ENCODE measurements at regions not wholly inside any gene's neighbourhood (a gene's known extent, or its start where the extent isn't known, plus 50 kb on each side); places are given as distances from the start of the nearest gene placed in this dataset.
A peak's percentile ranks its signal among the peaks of the same experiment; 100 is the strongest.

GRCh38 chr9:28209130-28209529, 635.8 kb upstream of the C9orf72 start:
- Histone ChIP-seq H3K79me1 (replicated peaks; ENCODE audit: low read length, poor library complexity, severe bottlenecking) (no peaks in the 10 kb centered on the region), H3K27ac (ENCODE audit: low read length, poor library complexity, severe bottlenecking) (no peak overlapping the region), H2AK5ac (ENCODE audit: low read length, severe bottlenecking) (no peak overlapping the region), H4K8ac (ENCODE audit: low read length) (no peak overlapping the region), H3K4ac (ENCODE audit: low read depth in 1 of 2, low read length in 2 of 2) (no peak overlapping the region), H3K9ac (ENCODE audit: low read length) (no peak overlapping the region), H2BK12ac (ENCODE audit: low read length in 2 of 2) (no peak overlapping the region), H3K36me3 (ENCODE audit: control insufficient read depth in 1 of 2, insufficient read depth in 2 of 2, low read depth in 1 of 2, low read length in 2 of 2) (no peaks in the 10 kb centered on the region), H2AFZ (ENCODE audit: low read depth, low read length) (no peak overlapping the region), H2BK15ac (ENCODE audit: low read depth, poor library complexity, severe bottlenecking) (no peak overlapping the region), H3K18ac (ENCODE audit: low read depth in 1 of 2, low read length in 2 of 2) (no peak overlapping the region), H3K23ac (ENCODE audit: low read length in 2 of 2) (no peak overlapping the region), H3K4me3 (ENCODE audit: insufficient read depth in 1 of 2, low read depth in 1 of 2, low read length in 2 of 2) (no peak overlapping the region), H3K4me1 (ENCODE audit: control insufficient read depth, insufficient read depth, low read depth, low read length) (no peaks in the 10 kb centered on the region), H3K27me3 (ENCODE audit: control insufficient read depth in 1 of 2, insufficient read depth in 1 of 2, low read length in 2 of 2) (no peaks in the 10 kb centered on the region), H3K4me2 (ENCODE audit: low read length, poor library complexity, severe bottlenecking) (no peak overlapping the region), H3K14ac (ENCODE audit: low read length in 2 of 2) (no peak overlapping the region), H3K9me3 (ENCODE audit: control insufficient read depth, low read length) (no peaks in the 10 kb centered on the region), H4K91ac (ENCODE audit: low read length) (no peak overlapping the region), H2BK120ac (ENCODE audit: low read depth, low read length) (no peak overlapping the region), H2BK5ac (ENCODE audit: low read depth, low read length, poor library complexity, severe bottlenecking) (no peak overlapping the region)
- WGBS, result 100% methylated on average over 1 of the region's 3 CpGs
- DNase-seq, result no peak

GRCh38 chr9:28212979-28213378, 639.7 kb upstream of the C9orf72 start:
- no peaks in the 10 kb centered on the region for H3K27me3 ChIP-seq (ENCODE audit: control insufficient read depth in 1 of 2, insufficient read depth in 1 of 2, low read length in 2 of 2)
- no peak overlapping the region for H2AK5ac ChIP-seq (ENCODE audit: low read length, severe bottlenecking)
- H3K4ac ChIP-seq (ENCODE audit: low read depth in 1 of 2, low read length in 2 of 2), result no peak overlapping the region
- H3K18ac ChIP-seq (ENCODE audit: low read depth in 1 of 2, low read length in 2 of 2), result no peak overlapping the region
- H3K4me2 ChIP-seq (ENCODE audit: low read length, poor library complexity, severe bottlenecking), result no peak overlapping the region
- H3K4me3 ChIP-seq (ENCODE audit: insufficient read depth in 1 of 2, low read depth in 1 of 2, low read length in 2 of 2), result no peak overlapping the region
- H3K36me3 ChIP-seq (ENCODE audit: control insufficient read depth in 1 of 2, insufficient read depth in 2 of 2, low read depth in 1 of 2, low read length in 2 of 2), result no peaks in the 10 kb centered on the region
- no peak overlapping the region for H3K23ac ChIP-seq (ENCODE audit: low read length in 2 of 2)
- H3K79me1 ChIP-seq (replicated peaks; ENCODE audit: low read length, poor library complexity, severe bottlenecking), result no peaks in the 10 kb centered on the region
- H2BK12ac ChIP-seq (ENCODE audit: low read length in 2 of 2), result no peak overlapping the region
- H3K27ac ChIP-seq (ENCODE audit: low read length, poor library complexity, severe bottlenecking), result no peak overlapping the region
- no peak overlapping the region for H2BK15ac ChIP-seq (ENCODE audit: low read depth, poor library complexity, severe bottlenecking)
- H2BK120ac ChIP-seq (ENCODE audit: low read depth, low read length), result no peak overlapping the region
- H3K9ac ChIP-seq (ENCODE audit: low read length), result no peak overlapping the region
- no peaks in the 10 kb centered on the region for H3K9me3 ChIP-seq (ENCODE audit: control insufficient read depth, low read length)
- no peak overlapping the region for H2AFZ ChIP-seq (ENCODE audit: low read depth, low read length)
- no peak overlapping the region for H4K8ac ChIP-seq (ENCODE audit: low read length)
- DNase-seq, result peak; percentile 89
- no peak overlapping the region for H2BK5ac ChIP-seq (ENCODE audit: low read depth, low read length, poor library complexity, severe bottlenecking)
- no peak overlapping the region for H3K14ac ChIP-seq (ENCODE audit: low read length in 2 of 2)
- no peaks in the 10 kb centered on the region for H3K4me1 ChIP-seq (ENCODE audit: control insufficient read depth, insufficient read depth, low read depth, low read length)
- H4K91ac ChIP-seq (ENCODE audit: low read length), result no peak overlapping the region

- Histone ChIP-seq H4K91ac (ENCODE audit: low read length) (no peak overlapping the region), H2BK15ac (ENCODE audit: low read depth, poor library complexity, severe bottlenecking) (no peak overlapping the region), H3K9me3 (ENCODE audit: control insufficient read depth, low read length) (no peaks in the 10 kb centered on the region), H3K4me3 (ENCODE audit: insufficient read depth in 1 of 2, low read depth in 1 of 2, low read length in 2 of 2) (no peak overlapping the region), H2BK120ac (ENCODE audit: low read depth, low read length) (no peak overlapping the region), H3K27me3 (ENCODE audit: control insufficient read depth in 1 of 2, insufficient read depth in 1 of 2, low read length in 2 of 2) (no peaks in the 10 kb centered on the region), H3K18ac (ENCODE audit: low read depth in 1 of 2, low read length in 2 of 2) (no peak overlapping the region), H2BK5ac (ENCODE audit: low read depth, low read length, poor library complexity, severe bottlenecking) (no peak overlapping the region), H2AK5ac (ENCODE audit: low read length, severe bottlenecking) (no peak overlapping the region), H2AFZ (ENCODE audit: low read depth, low read length) (no peak overlapping the region), H3K23ac (ENCODE audit: low read length in 2 of 2) (no peak overlapping the region), H3K79me1 (replicated peaks; ENCODE audit: low read length, poor library complexity, severe bottlenecking) (no peaks in the 10 kb centered on the region), H2BK12ac (ENCODE audit: low read length in 2 of 2) (no peak overlapping the region), H3K14ac (ENCODE audit: low read length in 2 of 2) (no peak overlapping the region), H4K8ac (ENCODE audit: low read length) (no peak overlapping the region), H3K4me2 (ENCODE audit: low read length, poor library complexity, severe bottlenecking) (no peak overlapping the region), H3K9ac (ENCODE audit: low read length) (no peak overlapping the region), H3K4me1 (ENCODE audit: control insufficient read depth, insufficient read depth, low read depth, low read length) (no peaks in the 10 kb centered on the region), H3K27ac (ENCODE audit: low read length, poor library complexity, severe bottlenecking) (no peak overlapping the region), H3K4ac (ENCODE audit: low read depth in 1 of 2, low read length in 2 of 2) (no peak overlapping the region), H3K36me3 (ENCODE audit: control insufficient read depth in 1 of 2, insufficient read depth in 2 of 2, low read depth in 1 of 2, low read length in 2 of 2) (no peaks in the 10 kb centered on the region)
- DNase-seq, result no peak
- WGBS, result 91% methylated on average over 5 of the region's 5 CpGs
These were observed 642.4 kb upstream of the C9orf72 start for GRCh38 chr9:28215536-28216299.

GRCh38 chr9:28232686-28233085, 659.4 kb upstream of the C9orf72 start:
- no peak overlapping the region for H2AFZ ChIP-seq (ENCODE audit: low read depth, low read length)
- no peak for DNase-seq
- no peak overlapping the region for H2BK5ac ChIP-seq (ENCODE audit: low read depth, low read length, poor library complexity, severe bottlenecking)
- H2BK12ac ChIP-seq (ENCODE audit: low read length in 2 of 2), result no peak overlapping the region
- no peak overlapping the region for H3K14ac ChIP-seq (ENCODE audit: low read length in 2 of 2)
- no peak overlapping the region for H2AK5ac ChIP-seq (ENCODE audit: low read length, severe bottlenecking)
- no CpG with 5 or more reads among the region's 1 CpG for WGBS
- H2BK15ac ChIP-seq (ENCODE audit: low read depth, poor library complexity, severe bottlenecking), result no peak overlapping the region
- no peaks in the 10 kb centered on the region for H3K27me3 ChIP-seq (ENCODE audit: control insufficient read depth in 1 of 2, insufficient read depth in 1 of 2, low read length in 2 of 2)
- no peak overlapping the region for H3K23ac ChIP-seq (ENCODE audit: low read length in 2 of 2)
- H3K9me3 ChIP-seq (ENCODE audit: control insufficient read depth, low read length), result peaks cover 8% of the 10 kb centered on the region
- H3K4me1 ChIP-seq (ENCODE audit: control insufficient read depth, insufficient read depth, low read depth, low read length), result no peaks in the 10 kb centered on the region
- H4K8ac ChIP-seq (ENCODE audit: low read length), result no peak overlapping the region
- no peak overlapping the region for H3K4me3 ChIP-seq (ENCODE audit: insufficient read depth in 1 of 2, low read depth in 1 of 2, low read length in 2 of 2)
- H3K4me2 ChIP-seq (ENCODE audit: low read length, poor library complexity, severe bottlenecking), result no peak overlapping the region
- no peak overlapping the region for H3K4ac ChIP-seq (ENCODE audit: low read depth in 1 of 2, low read length in 2 of 2)
- H3K79me1 ChIP-seq (replicated peaks; ENCODE audit: low read length, poor library complexity, severe bottlenecking), result no peaks in the 10 kb centered on the region
- H2BK120ac ChIP-seq (ENCODE audit: low read depth, low read length), result no peak overlapping the region
- H3K9ac ChIP-seq (ENCODE audit: low read length), result no peak overlapping the region
- no peak overlapping the region for H3K18ac ChIP-seq (ENCODE audit: low read depth in 1 of 2, low read length in 2 of 2)
- no peak overlapping the region for H4K91ac ChIP-seq (ENCODE audit: low read length)
- no peak overlapping the region for H3K27ac ChIP-seq (ENCODE audit: low read length, poor library complexity, severe bottlenecking)
- H3K36me3 ChIP-seq (ENCODE audit: control insufficient read depth in 1 of 2, insufficient read depth in 2 of 2, low read depth in 1 of 2, low read length in 2 of 2), result no peaks in the 10 kb centered on the region
